IPS-20b (cell line): ENCODE measurements at regions not wholly inside any gene's neighbourhood (a gene's known extent, or its start where the extent isn't known, plus 50 kb on each side); places are given as distances from the start of the nearest gene placed in this dataset.
"Not testable (repeated sequence)": the region's sequence is repeated elsewhere in the genome, so short reads cannot be mapped to it uniquely, and the experiment has no call there.

Source experiments
- H3K27ac ChIP-seq: one replicate; pipeline ENCODE4 v1.5.1; 2013; ENCODE audit warnings: low read length
- H3K27me3 ChIP-seq: 2 replicates; pipeline ENCODE4 v1.6.1; 2013; ENCODE audit warnings: mild to moderate bottlenecking, low read length, inconsistent platforms; ENCODE audit not compliant: insufficient read depth
- H3K36me3 ChIP-seq: 2 replicates; pipeline ENCODE4 v1.6.1; 2013; ENCODE audit warnings: low read depth, mild to moderate bottlenecking, inconsistent platforms, low read length, moderate library complexity; ENCODE audit not compliant: insufficient read depth
- H3K4me1 ChIP-seq: 2 replicates; pipeline ENCODE4 v1.6.1; 2013; ENCODE audit warnings: mild to moderate bottlenecking, control low read depth, inconsistent platforms, low read length, moderate library complexity; ENCODE audit not compliant: insufficient read depth
- H3K4me3 ChIP-seq: 2 replicates; pipeline ENCODE4 v1.5.1; 2013; ENCODE audit warnings: mild to moderate bottlenecking, low read length, inconsistent platforms
- H3K9ac ChIP-seq: 2 replicates; pipeline ENCODE4 v1.6.1; 2013; ENCODE audit warnings: low read depth, mild to moderate bottlenecking, inconsistent platforms, low read length, moderate library complexity
- H3K9me3 ChIP-seq: 2 replicates; pipeline ENCODE4 v1.6.1; 2013; ENCODE audit warnings: mild to moderate bottlenecking, low read depth, low read length, inconsistent platforms; ENCODE audit not compliant: insufficient read depth

DNA sequence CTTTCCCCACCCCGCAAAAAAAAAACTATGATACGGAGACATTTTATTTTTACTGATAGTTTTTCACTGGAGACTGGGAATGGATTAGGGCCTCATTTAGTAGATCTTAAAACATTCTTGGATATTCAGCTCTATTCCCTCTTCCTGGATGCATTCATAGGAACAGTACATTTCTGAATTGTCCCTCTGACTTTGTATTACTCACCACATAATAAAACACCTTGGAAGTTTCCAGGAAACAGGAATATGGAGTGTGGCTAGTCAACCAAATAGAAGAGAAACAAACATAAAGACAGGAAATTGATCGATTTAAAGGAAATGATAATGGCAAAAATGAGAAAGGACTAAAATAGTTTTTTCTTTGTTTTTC is 147.7 kb downstream of the GPX5 start:
- Histone ChIP-seq H3K4me1 (no peaks in the 10 kb centered on the region), H3K9ac (no peak overlapping the region), H3K36me3 (no peaks in the 10 kb centered on the region), H3K4me3 (no peak overlapping the region), H3K27me3 (peaks cover 22% of the 10 kb centered on the region), H3K27ac (no peak overlapping the region), H3K9me3 (no peaks in the 10 kb centered on the region)

GRCh38 chr6:28673787-28674671 is 148.3 kb downstream of the GPX5 start:
- H3K27ac ChIP-seq: no peak overlapping the region
- no peaks in the 10 kb centered on the region for H3K9me3 ChIP-seq
- peak overlapping the region; percentile 63; the same call in 1 of the 2 replicates for H3K9ac ChIP-seq

DNA sequence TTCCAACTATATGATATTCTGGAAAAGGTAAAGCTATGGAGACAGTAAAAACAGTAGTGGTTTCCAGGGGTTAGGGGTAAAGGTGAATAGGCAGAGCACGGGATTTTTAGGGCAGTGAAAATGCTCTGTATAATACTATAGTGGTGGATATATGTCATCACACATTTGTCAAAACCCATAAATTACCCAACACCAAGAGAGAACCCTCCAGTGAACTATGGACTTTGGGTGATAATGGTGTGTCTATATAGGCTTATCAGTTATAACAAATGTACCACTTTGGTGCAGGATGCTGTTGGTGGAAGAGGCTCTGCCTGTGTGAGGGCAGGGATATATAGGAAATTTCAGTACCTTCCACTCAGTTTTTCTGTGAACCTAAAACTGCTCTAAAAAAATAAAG is 149.9 kb downstream of the GPX5 start:
- Histone ChIP-seq H3K27ac (no peak overlapping the region), H3K36me3 (no peaks in the 10 kb centered on the region), H3K9ac (no peak overlapping the region), H3K9me3 (no peaks in the 10 kb centered on the region), H3K27me3 (peaks cover 22% of the 10 kb centered on the region), H3K4me1 (no peaks in the 10 kb centered on the region), H3K4me3 (no peak overlapping the region)

More at GRCh38 chr6:28673787-28674671, 148.3 kb downstream of the GPX5 start:
- H3K4me1 ChIP-seq: no peaks in the 10 kb centered on the region
- H3K27me3 ChIP-seq: peaks cover 22% of the 10 kb centered on the region
- H3K36me3 ChIP-seq: no peaks in the 10 kb centered on the region
- H3K4me3 ChIP-seq: peak overlapping the region; percentile 84

- Histone ChIP-seq H3K27ac (no peak overlapping the region), H3K9ac (no peak overlapping the region), H3K4me1 (no peaks in the 10 kb centered on the region), H3K27me3 (peaks cover 5% of the 10 kb centered on the region; the same call in 1 of the 2 replicates), H3K36me3 (no peaks in the 10 kb centered on the region), H3K4me3 (no peak overlapping the region), H3K9me3 (no peaks in the 10 kb centered on the region)
These were observed 156.9 kb downstream of the GPX5 start for GRCh38 chr6:28682542-28682941.

GRCh38 chr6:28682956-28683685 is 157.4 kb downstream of the GPX5 start:
- H3K9ac ChIP-seq, H3K27ac ChIP-seq, H3K4me1 ChIP-seq, H3K4me3 ChIP-seq, H3K9me3 ChIP-seq, H3K27me3 ChIP-seq, H3K36me3 ChIP-seq: not testable (repeated sequence)

- Histone ChIP-seq H3K4me3 (no peak overlapping the region), H3K9ac (no peak overlapping the region)
These were observed 158.4 kb downstream of the GPX5 start for GRCh38 chr6:28683945-28684538.

DNA sequence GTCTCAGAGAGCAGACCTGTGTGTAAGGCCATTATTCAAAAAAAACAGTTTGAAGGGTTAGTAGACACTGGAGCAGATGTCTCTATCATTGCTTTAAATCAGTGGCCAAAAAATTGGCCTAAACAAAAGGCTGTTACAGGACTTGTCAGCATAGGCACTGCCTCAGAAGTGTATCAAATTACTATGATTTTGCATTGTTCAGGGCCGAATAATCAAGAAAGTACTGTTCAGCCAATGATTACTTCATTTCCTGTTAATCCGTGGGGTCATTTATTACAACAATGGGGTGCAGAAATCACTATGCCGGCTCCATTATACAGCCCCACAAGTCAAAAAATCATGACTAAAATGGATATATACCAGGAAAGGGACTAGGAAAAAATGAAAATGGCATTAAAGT is 160.3 kb downstream of the GPX5 start:
- not testable (repeated sequence) for H3K9me3 ChIP-seq, H3K36me3 ChIP-seq, H3K27ac ChIP-seq, H3K27me3 ChIP-seq, H3K4me1 ChIP-seq, H3K9ac ChIP-seq, H3K4me3 ChIP-seq

More at GRCh38 chr6:28683945-28684538, 158.4 kb downstream of the GPX5 start:
- Histone ChIP-seq H3K27me3 (peaks cover 5% of the 10 kb centered on the region; the same call in 1 of the 2 replicates), H3K27ac (no peak overlapping the region), H3K4me1 (no peaks in the 10 kb centered on the region), H3K36me3 (no peaks in the 10 kb centered on the region), H3K9me3 (no peaks in the 10 kb centered on the region)

DNA sequence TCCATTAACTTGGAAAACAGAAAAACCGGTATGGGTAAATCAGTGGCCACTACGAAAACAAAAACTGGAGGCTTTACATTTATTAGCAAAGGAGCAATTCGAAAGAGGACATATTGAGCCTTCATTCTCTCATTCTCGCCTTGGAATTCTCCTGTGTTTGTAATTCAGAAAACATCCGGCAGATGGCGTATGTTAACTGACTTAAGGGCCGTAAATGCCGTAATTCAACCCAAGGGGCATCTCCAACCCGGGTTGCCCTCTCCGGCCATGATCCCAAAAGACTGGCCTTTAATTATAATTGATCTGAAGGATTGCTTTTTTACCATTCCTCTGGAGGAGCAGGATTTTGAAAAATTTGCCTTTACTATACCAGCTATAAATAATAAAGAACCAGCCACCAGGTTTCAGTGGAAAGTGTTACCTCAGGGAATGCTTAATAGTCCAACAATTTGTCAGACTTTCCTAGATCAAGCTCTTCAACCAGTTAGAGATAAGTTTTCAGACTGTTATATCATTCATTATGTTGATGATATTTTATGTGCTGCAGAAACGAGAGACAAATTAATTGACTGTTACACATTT is 160.9 kb downstream of the GPX5 start:
- not testable (repeated sequence) for H3K27ac ChIP-seq, H3K9ac ChIP-seq, H3K9me3 ChIP-seq, H3K4me3 ChIP-seq, H3K36me3 ChIP-seq, H3K4me1 ChIP-seq, H3K27me3 ChIP-seq

- not testable (repeated sequence) for H3K9me3 ChIP-seq, H3K9ac ChIP-seq
These were observed 161.8 kb downstream of the GPX5 start for GRCh38 chr6:28687309-28687981.

DNA sequence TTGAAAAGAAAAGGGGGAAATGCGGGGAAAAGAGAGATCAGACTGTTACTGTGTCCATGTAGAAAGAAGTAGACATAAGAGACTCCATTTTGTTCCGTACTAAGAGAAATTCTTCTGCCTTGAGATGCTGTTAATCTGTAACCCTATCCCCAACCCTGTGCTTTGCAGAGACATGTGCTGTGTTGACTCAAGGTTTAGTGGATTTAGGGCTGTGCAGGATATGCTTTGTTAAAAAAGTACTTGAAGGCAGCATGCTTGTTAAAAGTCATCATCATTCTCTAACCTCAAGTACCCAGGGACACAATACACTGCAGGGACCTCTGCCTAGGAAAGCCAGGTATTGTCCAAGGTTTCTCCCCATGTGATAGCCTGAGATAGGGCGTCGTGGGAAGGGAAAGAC is 166.3 kb downstream of the GPX5 start:
- H3K9ac ChIP-seq, H3K4me1 ChIP-seq, H3K27ac ChIP-seq, H3K9me3 ChIP-seq, H3K36me3 ChIP-seq, H3K4me3 ChIP-seq: not testable (repeated sequence)
- peaks cover 58% of the 10 kb centered on the region for H3K27me3 ChIP-seq

More at GRCh38 chr6:28687309-28687981, 161.8 kb downstream of the GPX5 start:
- H3K27ac ChIP-seq, H3K4me3 ChIP-seq, H3K4me1 ChIP-seq, H3K36me3 ChIP-seq: not testable (repeated sequence)
- peaks cover 13% of the 10 kb centered on the region; the same call in 1 of the 2 replicates for H3K27me3 ChIP-seq
